ENCODE measurements at regions not wholly inside any gene's neighbourhood (a gene's known extent, or its start where the extent isn't known, plus 50 kb on each side); places are given as distances from the start of the nearest gene placed in this dataset.

- no peak for TF ChIP-seq ISL1 (CRISPR knock-in tag; IDR thresholded peaks at IDR 0.05)
- no peak for TF ChIP-seq BACH2 (CRISPR knock-in tag; IDR thresholded peaks at IDR 0.05; ENCODE audit: borderline replicate concordance)
- TF ChIP-seq ZNF565 (CRISPR knock-in tag; conservative IDR thresholded peaks at IDR 0.05; ENCODE audit: low read depth), result no peak
- TF ChIP-seq PATZ1 (CRISPR knock-in tag; IDR thresholded peaks at IDR 0.05; ENCODE audit: borderline replicate concordance), result no peak
- no peak for TF ChIP-seq PPARA (CRISPR knock-in tag; IDR thresholded peaks at IDR 0.05; ENCODE audit: borderline replicate concordance)
- no peak for TF ChIP-seq ZFP3 (CRISPR knock-in tag; IDR thresholded peaks at IDR 0.05)
- TF ChIP-seq ZNF70 (CRISPR knock-in tag; IDR thresholded peaks at IDR 0.05), result no peak
These were observed 131.9 kb downstream of the EDEM1 start for GRCh38 chr3:5319454-5319853.
